ENCODE measurements at regions not wholly inside any gene's neighbourhood (a gene's known extent, or its start where the extent isn't known, plus 50 kb on each side); places are given as distances from the start of the nearest gene placed in this dataset.

- H3K27me3 ChIP-seq (ENCODE audit: control insufficient read depth, insufficient read depth, low read length), result peaks cover 4% of the 10 kb centered on the region
- no peak overlapping the region for H3K9ac ChIP-seq
- no peak overlapping the region for H3K4me3 ChIP-seq (ENCODE audit: low read depth, low read length)
- H3K36me3 ChIP-seq (ENCODE audit: control insufficient read depth, insufficient read depth, low read length), result no peaks in the 10 kb centered on the region
- no peak overlapping the region for H3K4me2 ChIP-seq (ENCODE audit: low read length)
- H3K79me2 ChIP-seq, result no peaks in the 10 kb centered on the region
- H3K4me1 ChIP-seq, result no peaks in the 10 kb centered on the region
- H3K9me3 ChIP-seq (ENCODE audit: control insufficient read depth, low read length), result no peaks in the 10 kb centered on the region
- no peak overlapping the region for H3K27ac ChIP-seq
- no peak overlapping the region for H2AFZ ChIP-seq
- no peak for TF ChIP-seq CTCF (IDR thresholded peaks at IDR 0.05)
Measured at GRCh38 chr13:91185294-91185863, 162.1 kb upstream of the MIR17HG start.

GRCh38 chr13:91187522-91187921 lies 160.0 kb upstream of the MIR17HG start:
- Histone ChIP-seq H3K4me1 (no peaks in the 10 kb centered on the region), H3K9me3 (ENCODE audit: control insufficient read depth, low read length) (no peaks in the 10 kb centered on the region), H3K9ac (no peak overlapping the region), H3K4me3 (ENCODE audit: low read depth, low read length) (no peak overlapping the region), H2AFZ (no peak overlapping the region), H3K27ac (no peak overlapping the region), H3K27me3 (ENCODE audit: control insufficient read depth, insufficient read depth, low read length) (peaks cover under 1% of the 10 kb centered on the region), H3K79me2 (no peaks in the 10 kb centered on the region), H3K4me2 (ENCODE audit: low read length) (no peak overlapping the region), H3K36me3 (ENCODE audit: control insufficient read depth, insufficient read depth, low read length) (no peaks in the 10 kb centered on the region)
- TF ChIP-seq CTCF (IDR thresholded peaks at IDR 0.05), result no peak

GRCh38 chr13:91189506-91189905 lies 158.0 kb upstream of the MIR17HG start:
- Histone ChIP-seq H3K27ac (no peak overlapping the region), H3K9ac (no peak overlapping the region), H3K4me2 (ENCODE audit: low read length) (no peak overlapping the region), H3K79me2 (no peaks in the 10 kb centered on the region), H3K4me3 (ENCODE audit: low read depth, low read length) (no peak overlapping the region), H3K27me3 (ENCODE audit: control insufficient read depth, insufficient read depth, low read length) (no peaks in the 10 kb centered on the region), H3K9me3 (ENCODE audit: control insufficient read depth, low read length) (no peaks in the 10 kb centered on the region), H2AFZ (no peak overlapping the region), H3K4me1 (no peaks in the 10 kb centered on the region), H3K36me3 (ENCODE audit: control insufficient read depth, insufficient read depth, low read length) (no peaks in the 10 kb centered on the region)
- TF ChIP-seq CTCF (IDR thresholded peaks at IDR 0.05), result no peak

GRCh38 chr13:91193358-91193757 lies 154.1 kb upstream of the MIR17HG start:
- H3K4me1 ChIP-seq, result no peaks in the 10 kb centered on the region
- TF ChIP-seq CTCF (IDR thresholded peaks at IDR 0.05), result no peak
- no peak overlapping the region for H3K4me2 ChIP-seq (ENCODE audit: low read length)

GRCh38 chr13:91195789-91196188 lies 151.7 kb upstream of the MIR17HG start:
- Histone ChIP-seq H3K27ac (no peak overlapping the region), H3K79me2 (no peaks in the 10 kb centered on the region), H2AFZ (no peak overlapping the region), H3K4me2 (ENCODE audit: low read length) (no peak overlapping the region), H3K4me1 (no peaks in the 10 kb centered on the region), H3K36me3 (ENCODE audit: control insufficient read depth, insufficient read depth, low read length) (no peaks in the 10 kb centered on the region), H3K27me3 (ENCODE audit: control insufficient read depth, insufficient read depth, low read length) (peaks cover 5% of the 10 kb centered on the region), H3K4me3 (ENCODE audit: low read depth, low read length) (no peak overlapping the region), H3K9ac (no peak overlapping the region), H3K9me3 (ENCODE audit: control insufficient read depth, low read length) (no peaks in the 10 kb centered on the region)
- no peak for TF ChIP-seq CTCF (IDR thresholded peaks at IDR 0.05)

More at GRCh38 chr13:91193358-91193757, 154.1 kb upstream of the MIR17HG start:
- no peak overlapping the region for H2AFZ ChIP-seq
- no peaks in the 10 kb centered on the region for H3K36me3 ChIP-seq (ENCODE audit: control insufficient read depth, insufficient read depth, low read length)
- no peak overlapping the region for H3K4me3 ChIP-seq (ENCODE audit: low read depth, low read length)
- no peak overlapping the region for H3K9ac ChIP-seq
- H3K79me2 ChIP-seq, result no peaks in the 10 kb centered on the region
- H3K9me3 ChIP-seq (ENCODE audit: control insufficient read depth, low read length), result no peaks in the 10 kb centered on the region
- no peak overlapping the region for H3K27ac ChIP-seq
- peaks cover 5% of the 10 kb centered on the region for H3K27me3 ChIP-seq (ENCODE audit: control insufficient read depth, insufficient read depth, low read length)

Data from parathyroid adenoma (tissue), 2 donors.